ENCODE measurements at regions not wholly inside any gene's neighbourhood (a gene's known extent, or its start where the extent isn't known, plus 50 kb on each side); places are given as distances from the start of the nearest gene placed in this dataset.
A peak's percentile ranks its signal among the peaks of the same experiment; 100 is the strongest.

DNA sequence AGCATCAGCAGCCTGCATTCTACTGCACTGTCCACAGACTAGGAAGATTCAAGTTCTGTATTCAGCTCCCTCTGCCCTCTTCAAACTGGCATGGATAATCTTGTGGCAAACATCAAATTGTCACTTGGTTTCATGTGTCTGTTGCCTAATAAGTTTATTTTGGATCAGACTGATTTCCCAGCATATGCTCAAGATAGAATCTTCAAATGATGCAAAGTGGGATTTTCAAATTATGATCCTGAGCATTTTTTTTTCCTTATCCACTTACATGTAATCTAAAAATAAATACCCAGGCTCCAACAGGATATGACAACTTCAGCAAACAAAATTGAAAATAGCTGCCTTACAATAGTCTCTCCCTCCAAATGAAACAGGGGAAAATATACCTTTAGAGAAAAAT is 160.9 kb upstream of the VRK2 start:
- no peak for ATAC-seq
- TF ChIP-seq ZNF565 (CRISPR knock-in tag; conservative IDR thresholded peaks at IDR 0.05; ENCODE audit: low read depth) (no peak), ESRRG (CRISPR knock-in tag; IDR thresholded peaks at IDR 0.05) (no peak), ISL1 (CRISPR knock-in tag; IDR thresholded peaks at IDR 0.05) (no peak), PPARA (CRISPR knock-in tag; IDR thresholded peaks at IDR 0.05; ENCODE audit: borderline replicate concordance) (no peak)
- TF ChIP-seq, protein P1, sequence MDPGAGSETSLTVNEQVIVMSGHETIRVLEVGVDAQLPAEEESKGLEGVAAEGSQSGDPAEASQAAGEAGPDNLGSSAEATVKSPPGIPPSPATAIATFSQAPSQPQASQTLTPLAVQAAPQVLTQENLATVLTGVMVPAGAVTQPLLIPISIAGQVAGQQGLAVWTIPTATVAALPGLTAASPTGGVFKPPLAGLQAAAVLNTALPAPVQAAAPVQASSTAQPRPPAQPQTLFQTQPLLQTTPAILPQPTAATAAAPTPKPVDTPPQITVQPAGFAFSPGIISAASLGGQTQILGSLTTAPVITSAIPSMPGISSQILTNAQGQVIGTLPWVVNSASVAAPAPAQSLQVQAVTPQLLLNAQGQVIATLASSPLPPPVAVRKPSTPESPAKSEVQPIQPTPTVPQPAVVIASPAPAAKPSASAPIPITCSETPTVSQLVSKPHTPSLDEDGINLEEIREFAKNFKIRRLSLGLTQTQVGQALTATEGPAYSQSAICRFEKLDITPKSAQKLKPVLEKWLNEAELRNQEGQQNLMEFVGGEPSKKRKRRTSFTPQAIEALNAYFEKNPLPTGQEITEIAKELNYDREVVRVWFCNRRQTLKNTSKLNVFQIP (CRISPR knock-in tag; IDR thresholded peaks at IDR 0.05; ENCODE audit: borderline replicate concordance, low read depth) = no peak
- TF ChIP-seq, protein P2, sequence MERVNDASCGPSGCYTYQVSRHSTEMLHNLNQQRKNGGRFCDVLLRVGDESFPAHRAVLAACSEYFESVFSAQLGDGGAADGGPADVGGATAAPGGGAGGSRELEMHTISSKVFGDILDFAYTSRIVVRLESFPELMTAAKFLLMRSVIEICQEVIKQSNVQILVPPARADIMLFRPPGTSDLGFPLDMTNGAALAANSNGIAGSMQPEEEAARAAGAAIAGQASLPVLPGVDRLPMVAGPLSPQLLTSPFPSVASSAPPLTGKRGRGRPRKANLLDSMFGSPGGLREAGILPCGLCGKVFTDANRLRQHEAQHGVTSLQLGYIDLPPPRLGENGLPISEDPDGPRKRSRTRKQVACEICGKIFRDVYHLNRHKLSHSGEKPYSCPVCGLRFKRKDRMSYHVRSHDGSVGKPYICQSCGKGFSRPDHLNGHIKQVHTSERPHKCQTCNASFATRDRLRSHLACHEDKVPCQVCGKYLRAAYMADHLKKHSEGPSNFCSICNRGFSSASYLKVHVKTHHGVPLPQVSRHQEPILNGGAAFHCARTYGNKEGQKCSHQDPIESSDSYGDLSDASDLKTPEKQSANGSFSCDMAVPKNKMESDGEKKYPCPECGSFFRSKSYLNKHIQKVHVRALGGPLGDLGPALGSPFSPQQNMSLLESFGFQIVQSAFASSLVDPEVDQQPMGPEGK (CRISPR knock-in tag; IDR thresholded peaks at IDR 0.05; ENCODE audit: borderline replicate concordance) = no peak

GRCh38 chr2:57886161-57886786 is 160.3 kb upstream of the VRK2 start:
- no peak for ATAC-seq
- TF ChIP-seq ESRRG (CRISPR knock-in tag; IDR thresholded peaks at IDR 0.05) (no peak), TOX (CRISPR knock-in tag; IDR thresholded peaks at IDR 0.05; ENCODE audit: borderline replicate concordance) (no peak), TCF4 (CRISPR knock-in tag; IDR thresholded peaks at IDR 0.05; ENCODE audit: borderline replicate concordance) (peak; percentile 56; the same call in 1 of the 2 replicates), ZC3H10 (CRISPR knock-in tag; IDR thresholded peaks at IDR 0.05) (no peak)

- no peak for ATAC-seq
- no peak for TF ChIP-seq ISL1 (CRISPR knock-in tag; IDR thresholded peaks at IDR 0.05)
These were observed 158.1 kb upstream of the VRK2 start for GRCh38 chr2:57888463-57888862.

DNA sequence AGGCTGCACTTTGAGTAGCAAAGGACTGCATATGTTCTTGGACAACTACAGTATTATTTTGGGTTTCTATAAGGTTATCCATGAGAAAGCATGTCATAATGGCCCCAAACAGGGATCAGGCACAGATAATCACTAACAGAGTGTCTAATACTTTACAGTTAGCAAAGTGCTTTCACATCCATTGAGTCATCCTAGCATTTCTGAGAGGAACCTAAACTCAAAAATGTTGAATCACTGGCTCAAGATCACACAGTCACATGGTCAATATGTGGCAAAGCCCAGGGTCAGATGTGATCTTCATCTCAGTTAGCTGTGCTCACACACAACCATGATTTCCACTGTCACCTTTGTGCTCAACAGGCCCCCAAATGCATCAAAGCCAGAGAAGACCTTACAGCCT is 156.1 kb upstream of the VRK2 start:
- ATAC-seq = no peak

DNA sequence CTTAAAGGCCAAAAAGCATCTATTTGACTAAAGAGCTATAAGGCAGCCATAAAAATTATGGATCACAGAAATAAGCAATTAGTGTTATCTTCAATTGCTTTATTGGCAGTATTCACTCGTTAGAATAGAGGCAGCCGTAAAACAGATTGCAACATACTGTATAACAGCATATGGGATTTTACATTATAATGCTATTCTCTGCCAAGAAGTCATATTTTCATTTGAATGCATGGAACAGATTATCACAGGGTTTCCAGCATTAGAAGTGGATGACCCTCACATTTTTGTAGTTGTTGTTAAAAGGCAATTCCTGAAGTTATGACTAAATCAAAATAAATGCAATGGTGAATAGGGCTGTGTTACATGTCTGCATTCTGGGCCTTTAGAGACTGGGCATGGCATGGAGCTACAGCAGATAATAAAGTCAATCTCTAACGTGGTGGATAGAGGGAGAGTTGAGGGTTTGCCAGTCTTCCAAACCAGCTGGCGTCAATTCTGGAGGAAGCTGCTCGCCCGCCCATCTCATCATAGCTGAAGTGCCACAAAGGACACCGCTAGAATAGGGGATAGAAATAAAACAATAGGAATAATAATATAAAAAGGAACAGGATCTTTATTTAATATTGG is 155.4 kb upstream of the VRK2 start:
- ATAC-seq = no peak
- TF ChIP-seq ZFP3 (CRISPR knock-in tag; IDR thresholded peaks at IDR 0.05) (no peak), ZC3H10 (CRISPR knock-in tag; IDR thresholded peaks at IDR 0.05) (no peak), GLIS3 (CRISPR knock-in tag; IDR thresholded peaks at IDR 0.05) (no peak), ESRRG (CRISPR knock-in tag; IDR thresholded peaks at IDR 0.05) (no peak)
- TF ChIP-seq, protein P2 (CRISPR knock-in tag; IDR thresholded peaks at IDR 0.05; ENCODE audit: borderline replicate concordance) = no peak
- TF ChIP-seq, protein P1 (CRISPR knock-in tag; IDR thresholded peaks at IDR 0.05; ENCODE audit: borderline replicate concordance, low read depth) = no peak

More for the DNA sequence above, 156.1 kb upstream of the VRK2 start:
- TF ChIP-seq TCF4 (CRISPR knock-in tag; IDR thresholded peaks at IDR 0.05; ENCODE audit: borderline replicate concordance) (no peak), SNAI2 (CRISPR knock-in tag; IDR thresholded peaks at IDR 0.05) (no peak), OSR1 (CRISPR knock-in tag; IDR thresholded peaks at IDR 0.05) (no peak), PPARA (CRISPR knock-in tag; IDR thresholded peaks at IDR 0.05; ENCODE audit: borderline replicate concordance) (no peak), GLIS3 (CRISPR knock-in tag; IDR thresholded peaks at IDR 0.05) (no peak), ESRRG (CRISPR knock-in tag; IDR thresholded peaks at IDR 0.05) (no peak), ZFP3 (CRISPR knock-in tag; IDR thresholded peaks at IDR 0.05) (no peak), ZNF70 (CRISPR knock-in tag; IDR thresholded peaks at IDR 0.05) (no peak)
- TF ChIP-seq, protein P3, sequence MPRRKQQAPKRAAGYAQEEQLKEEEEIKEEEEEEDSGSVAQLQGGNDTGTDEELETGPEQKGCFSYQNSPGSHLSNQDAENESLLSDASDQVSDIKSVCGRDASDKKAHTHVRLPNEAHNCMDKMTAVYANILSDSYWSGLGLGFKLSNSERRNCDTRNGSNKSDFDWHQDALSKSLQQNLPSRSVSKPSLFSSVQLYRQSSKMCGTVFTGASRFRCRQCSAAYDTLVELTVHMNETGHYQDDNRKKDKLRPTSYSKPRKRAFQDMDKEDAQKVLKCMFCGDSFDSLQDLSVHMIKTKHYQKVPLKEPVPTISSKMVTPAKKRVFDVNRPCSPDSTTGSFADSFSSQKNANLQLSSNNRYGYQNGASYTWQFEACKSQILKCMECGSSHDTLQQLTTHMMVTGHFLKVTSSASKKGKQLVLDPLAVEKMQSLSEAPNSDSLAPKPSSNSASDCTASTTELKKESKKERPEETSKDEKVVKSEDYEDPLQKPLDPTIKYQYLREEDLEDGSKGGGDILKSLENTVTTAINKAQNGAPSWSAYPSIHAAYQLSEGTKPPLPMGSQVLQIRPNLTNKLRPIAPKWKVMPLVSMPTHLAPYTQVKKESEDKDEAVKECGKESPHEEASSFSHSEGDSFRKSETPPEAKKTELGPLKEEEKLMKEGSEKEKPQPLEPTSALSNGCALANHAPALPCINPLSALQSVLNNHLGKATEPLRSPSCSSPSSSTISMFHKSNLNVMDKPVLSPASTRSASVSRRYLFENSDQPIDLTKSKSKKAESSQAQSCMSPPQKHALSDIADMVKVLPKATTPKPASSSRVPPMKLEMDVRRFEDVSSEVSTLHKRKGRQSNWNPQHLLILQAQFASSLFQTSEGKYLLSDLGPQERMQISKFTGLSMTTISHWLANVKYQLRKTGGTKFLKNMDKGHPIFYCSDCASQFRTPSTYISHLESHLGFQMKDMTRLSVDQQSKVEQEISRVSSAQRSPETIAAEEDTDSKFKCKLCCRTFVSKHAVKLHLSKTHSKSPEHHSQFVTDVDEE (CRISPR knock-in tag; IDR thresholded peaks at IDR 0.05) = no peak
- TF ChIP-seq, protein P2 (CRISPR knock-in tag; IDR thresholded peaks at IDR 0.05; ENCODE audit: borderline replicate concordance) = no peak

Data from SK-N-SH treated with all-trans-retinoic acid at 6 μM for 48 hours (cell line).